Mucosa of gallbladder (tissue), 1 donor: ENCODE measurements at regions not wholly inside any gene's neighbourhood (a gene's known extent, or its start where the extent isn't known, plus 50 kb on each side); places are given as distances from the start of the nearest gene placed in this dataset.
"Not testable (repeated sequence)": the region's sequence is repeated elsewhere in the genome, so short reads cannot be mapped to it uniquely, and the experiment has no call there.

Source experiments
- DNase-seq: peaks from one replicate; pipeline ENCODE4 v3.0.0-alpha.2; 2020; ENCODE audit warnings: low spot score
- donor health status: DM: no; HTN: no; CAD: no.

- not testable (repeated sequence) for DNase-seq
Observed at GRCh38 chr1:53399370-53400133, 59.6 kb upstream of the DMRTB1 start.

- no peak for DNase-seq
Observed at GRCh38 chr1:53400761-53401674, 58.2 kb upstream of the DMRTB1 start.

GRCh38 chr1:53401813-53402745 lies 57.1 kb upstream of the DMRTB1 start:
- no peak for DNase-seq

GRCh38 chr1:53402891-53403655 lies 56.1 kb upstream of the DMRTB1 start:
- DNase-seq, result no peak

GRCh38 chr1:53405737-53406136 lies 53.5 kb upstream of the DMRTB1 start:
- no peak for DNase-seq

- no peak for DNase-seq
Observed at GRCh38 chr1:53406551-53407235, 52.5 kb upstream of the DMRTB1 start.

GRCh38 chr1:53408013-53408754 lies 51.0 kb upstream of the DMRTB1 start:
- DNase-seq, result no peak

GRCh38 chr1:53408755-53409129 lies 50.5 kb upstream of the DMRTB1 start:
- DNase-seq, result no peak

GRCh38 chr1:53409233-53409632 lies 50.0 kb upstream of the DMRTB1 start:
- DNase-seq, result no peak
